ENCODE measurements at regions not wholly inside any gene's neighbourhood (a gene's known extent, or its start where the extent isn't known, plus 50 kb on each side); places are given as distances from the start of the nearest gene placed in this dataset.

DNA sequence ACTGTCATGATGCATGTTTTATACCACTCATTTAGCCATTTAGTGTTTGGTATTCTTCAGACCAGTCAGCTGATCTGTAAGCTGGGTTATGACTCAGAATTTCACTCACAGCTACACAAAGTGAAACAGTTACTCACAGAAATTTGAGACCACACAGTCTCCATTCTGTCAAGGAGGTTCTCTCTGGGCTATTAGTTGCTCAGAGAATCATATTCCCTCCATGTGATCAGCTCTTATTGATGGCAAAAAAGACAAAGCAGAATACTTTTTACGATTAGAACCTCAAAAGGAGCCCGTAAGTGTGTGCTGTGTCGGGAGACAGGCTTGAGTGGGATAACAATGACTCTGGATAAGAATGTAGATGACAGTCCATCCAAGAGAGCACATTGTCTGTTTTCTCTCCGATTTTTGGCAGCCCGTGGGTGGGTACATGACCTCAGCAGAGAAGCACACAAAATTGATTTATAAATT, 277.6 kb upstream of the SORCS1 start:
- DNase-seq (ENCODE audit: low read depth) = peak; percentile 35

DNA sequence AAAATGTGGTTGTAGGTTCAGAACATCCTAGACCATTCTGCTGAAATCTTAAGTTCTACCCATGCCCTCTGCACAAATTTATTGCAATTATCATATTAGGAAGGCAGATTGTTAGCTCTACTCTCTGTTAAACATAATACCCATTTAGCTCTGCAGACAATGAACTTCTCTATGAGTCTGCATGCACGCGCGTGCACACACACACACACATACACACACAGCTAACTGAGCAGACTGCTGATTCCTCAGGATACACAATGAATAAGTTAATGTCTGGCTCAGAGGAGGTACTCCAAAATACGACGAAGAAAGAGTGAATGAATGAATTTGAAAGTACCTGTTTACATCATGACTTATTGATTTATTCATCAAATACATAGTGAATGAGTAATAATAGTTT, 276.2 kb upstream of the SORCS1 start:
- no peak for DNase-seq (ENCODE audit: low read depth)

DNA sequence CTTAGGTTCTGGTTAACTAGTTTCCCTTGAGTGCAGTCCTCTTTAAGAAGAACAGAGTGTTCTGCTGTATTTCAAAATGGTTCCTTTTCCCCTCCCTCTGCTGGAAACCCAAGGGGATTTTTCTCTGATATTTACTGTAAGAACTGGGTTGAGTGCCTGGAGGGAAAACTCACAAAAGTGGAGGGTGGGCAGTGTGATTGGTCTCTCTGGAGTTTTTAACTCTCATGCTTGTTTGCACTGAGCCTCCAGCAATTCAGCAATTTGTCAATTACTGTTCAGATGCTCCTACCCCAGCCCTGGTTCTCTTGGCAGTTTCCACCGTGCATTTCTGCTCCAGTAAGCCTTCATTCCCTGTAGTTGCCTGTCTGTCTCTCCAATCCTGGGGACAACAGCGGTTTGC, 273.4 kb upstream of the SORCS1 start:
- no peak for DNase-seq (ENCODE audit: low read depth)

DNA sequence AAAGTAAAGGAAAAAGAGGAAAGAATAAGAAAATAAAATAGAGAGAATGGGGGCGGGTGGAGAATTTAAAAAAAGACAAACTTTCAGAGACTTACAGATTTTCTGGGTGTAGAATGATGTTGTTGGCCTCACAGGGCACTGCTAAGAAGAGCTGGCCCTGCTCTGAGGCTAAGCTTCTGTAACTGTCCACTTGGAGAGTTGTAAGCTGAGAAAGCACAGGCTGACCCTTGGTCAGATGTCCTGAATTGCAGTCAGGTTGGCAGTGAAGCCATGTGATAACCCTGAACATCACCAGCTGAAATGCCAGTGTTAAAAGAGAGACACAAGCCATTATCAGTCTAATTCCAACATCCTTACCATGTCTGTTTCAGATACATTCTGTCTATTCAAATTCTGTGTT, 272.1 kb upstream of the SORCS1 start:
- DNase-seq (ENCODE audit: low read depth) = no peak

DNA sequence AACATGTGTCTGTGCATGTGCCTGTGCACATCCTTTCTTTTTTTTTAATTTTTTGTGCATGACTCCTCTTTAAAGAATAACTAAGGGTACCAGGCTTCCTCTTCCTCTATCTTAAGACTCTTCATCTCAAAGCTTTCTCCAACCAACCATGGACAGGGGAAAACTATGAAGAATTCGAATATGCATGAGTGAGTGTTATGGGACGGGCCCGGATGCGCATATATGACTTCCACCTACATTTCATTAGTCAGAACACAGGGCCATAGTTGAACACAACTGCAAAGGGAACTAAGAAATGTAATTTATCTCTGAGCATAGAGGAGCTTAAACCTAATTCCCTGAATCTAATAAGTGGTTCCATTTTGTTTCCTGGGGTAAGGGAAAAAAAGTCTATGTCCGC, 270.3 kb upstream of the SORCS1 start:
- no peak for DNase-seq (ENCODE audit: low read depth)

DNA sequence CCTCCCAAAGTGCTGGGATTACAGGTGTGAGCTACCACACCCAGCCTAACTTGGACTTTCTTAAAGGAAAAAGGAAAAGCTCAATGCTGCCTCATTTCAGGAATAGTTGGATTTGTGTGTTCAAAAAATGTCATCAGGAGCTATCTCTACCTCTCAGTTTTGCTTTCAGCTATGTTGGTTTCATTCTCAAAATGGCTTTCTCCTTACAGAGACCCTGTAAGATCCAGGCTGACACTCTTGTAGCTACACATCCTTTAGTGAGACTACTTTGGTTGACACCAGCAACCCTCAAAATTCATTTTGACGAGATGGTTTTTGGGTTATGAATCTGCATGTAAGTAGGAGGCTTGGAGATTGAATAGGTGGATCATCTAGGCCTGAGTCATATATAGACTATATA, 269.7 kb upstream of the SORCS1 start:
- no peak for DNase-seq (ENCODE audit: low read depth)

DNA sequence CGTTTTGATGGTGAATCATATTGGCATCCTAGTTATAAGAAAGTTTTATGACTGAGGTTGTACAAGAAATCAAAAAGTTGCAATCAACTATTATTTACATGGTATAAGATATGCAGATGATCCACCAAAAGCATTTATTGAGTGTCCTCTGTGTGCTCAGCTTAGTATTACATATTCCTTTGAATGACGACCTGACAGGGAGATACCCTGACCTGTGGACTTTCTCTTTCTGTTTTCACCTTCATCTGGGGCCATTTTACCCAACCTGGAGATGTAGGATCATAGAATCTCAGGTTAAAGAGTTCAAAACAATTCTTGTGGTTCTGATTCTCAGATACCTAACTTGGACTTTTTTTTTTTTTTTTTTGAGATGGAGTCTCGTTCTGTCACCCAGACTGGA, 269.1 kb upstream of the SORCS1 start:
- no peak for DNase-seq (ENCODE audit: low read depth)

DNA sequence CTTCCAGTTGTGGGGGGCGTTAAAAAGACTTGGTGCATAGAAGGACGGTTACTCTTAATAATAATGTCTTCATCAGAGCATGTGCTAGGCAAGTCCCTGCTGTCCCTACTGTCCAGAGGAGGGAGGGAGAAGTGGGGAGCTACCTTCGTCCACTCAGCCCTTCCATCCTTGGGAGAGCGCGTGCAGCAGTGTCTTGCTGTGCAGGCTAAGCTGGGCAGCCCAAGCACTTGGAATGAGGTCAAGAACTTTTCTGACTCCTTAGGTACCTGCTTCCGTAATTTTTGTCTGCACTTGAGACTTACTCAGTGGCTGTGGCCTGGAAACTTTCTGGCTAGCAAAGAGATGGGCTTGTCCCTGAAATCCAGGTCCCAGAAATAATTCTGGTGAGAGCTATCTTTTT, 265.9 kb upstream of the SORCS1 start:
- DNase-seq (ENCODE audit: low read depth) = no peak

DNA sequence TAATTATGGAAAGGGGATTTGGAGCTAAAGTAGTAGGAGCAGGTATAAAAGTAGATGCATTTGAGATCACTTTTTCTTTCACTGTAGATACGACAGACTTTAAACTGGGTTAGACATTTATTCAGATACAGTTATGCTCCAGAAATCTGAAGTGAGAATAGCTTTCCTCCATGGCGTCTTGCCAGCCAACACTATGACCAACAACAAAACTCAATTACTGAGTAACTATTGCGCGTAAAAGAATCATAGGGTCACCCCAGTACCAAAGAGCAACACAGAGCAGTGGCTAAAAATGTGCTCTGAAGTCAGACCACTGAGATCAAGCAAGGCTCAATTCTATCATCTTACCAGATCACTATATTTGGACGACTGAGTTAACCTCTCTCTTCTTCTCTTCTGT, 262.5 kb upstream of the SORCS1 start:
- DNase-seq (ENCODE audit: low read depth) = no peak

DNA sequence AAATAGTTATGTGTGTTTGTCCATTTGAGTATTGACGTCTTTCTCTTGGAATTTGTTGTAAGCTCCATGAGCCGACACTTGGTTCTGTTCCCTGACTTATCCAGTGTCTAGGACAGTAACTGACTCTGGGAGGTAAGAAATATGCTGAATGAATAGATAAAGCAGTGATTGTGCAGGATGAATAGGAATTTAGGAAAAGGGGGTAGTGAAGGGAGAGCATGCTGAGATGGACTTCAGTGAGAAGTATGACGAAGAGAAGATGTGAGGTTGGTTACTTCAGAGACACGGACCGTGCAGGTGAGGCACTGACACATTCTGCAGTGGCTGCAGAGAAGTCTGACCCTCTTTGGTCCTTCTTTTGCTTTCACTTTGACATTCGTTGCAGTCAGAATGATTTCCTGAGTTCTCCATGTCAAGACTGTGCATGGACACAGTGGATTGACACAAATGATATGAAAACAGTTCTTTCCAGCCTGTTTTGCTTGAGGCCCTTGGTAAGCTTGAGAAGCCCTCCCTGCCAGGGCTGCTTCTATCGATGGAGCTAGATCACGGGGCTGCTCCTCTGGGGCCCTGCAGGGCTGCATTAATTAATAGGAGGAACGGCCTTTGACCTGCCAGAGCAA, 261.5 kb upstream of the SORCS1 start:
- no peak for DNase-seq (ENCODE audit: low read depth)

DNA sequence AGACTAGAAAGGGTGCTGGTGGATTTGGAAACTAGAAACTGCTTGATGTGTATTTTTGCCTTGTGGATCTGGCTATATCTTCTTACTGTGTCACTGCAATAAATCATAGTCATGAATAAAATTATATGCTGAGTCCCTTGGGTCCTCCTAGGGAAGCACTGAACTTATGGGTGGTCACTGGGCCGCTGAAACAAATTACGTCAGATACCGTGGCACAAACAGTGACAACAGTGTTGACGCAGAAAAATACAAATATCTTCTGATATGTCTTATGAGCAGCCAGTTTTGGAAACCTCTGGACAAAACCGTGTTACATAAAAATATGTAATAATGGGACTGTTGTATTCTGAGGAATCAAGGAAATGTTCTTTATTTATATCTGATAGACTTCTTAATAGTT, 260.1 kb upstream of the SORCS1 start:
- DNase-seq (ENCODE audit: low read depth) = no peak

DNA sequence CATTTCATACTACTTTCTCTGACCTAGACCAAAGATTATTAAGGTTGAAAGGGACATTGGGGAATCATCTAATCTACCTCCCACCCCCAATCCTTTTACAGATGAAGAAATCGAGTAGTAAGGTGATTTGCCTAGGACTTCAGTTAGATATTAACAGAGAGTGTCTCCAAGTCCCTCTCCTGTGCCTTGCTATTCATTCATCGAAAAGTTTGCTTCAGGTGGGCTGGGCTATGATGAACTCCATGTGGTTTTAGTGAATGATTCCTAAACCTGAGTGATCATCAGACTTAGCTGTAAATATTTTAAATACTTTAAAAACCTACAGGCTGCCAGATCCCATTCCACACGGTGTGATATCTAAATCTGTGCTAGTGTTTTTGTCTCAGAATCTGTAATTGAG, 259.4 kb upstream of the SORCS1 start:
- DNase-seq (ENCODE audit: low read depth) = no peak

DNA sequence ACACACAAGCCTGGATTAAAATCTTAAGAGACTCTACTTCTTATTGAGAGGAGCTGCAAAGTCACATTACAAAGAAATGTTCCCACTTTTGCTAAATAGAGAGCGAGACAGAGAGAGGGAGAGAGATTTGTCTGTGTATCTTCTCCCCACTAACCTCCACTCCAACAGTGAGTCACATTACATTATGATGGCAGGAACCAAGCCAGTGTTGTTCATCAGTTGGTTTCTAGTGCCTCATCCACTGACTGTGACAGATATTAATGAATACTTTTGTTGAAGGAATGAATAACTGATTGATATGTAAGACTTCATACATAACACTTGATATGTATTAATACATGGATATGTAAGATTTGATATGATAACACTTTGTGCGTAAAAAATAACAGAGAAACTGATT, 258.2 kb upstream of the SORCS1 start:
- no peak for DNase-seq (ENCODE audit: low read depth)

DNA sequence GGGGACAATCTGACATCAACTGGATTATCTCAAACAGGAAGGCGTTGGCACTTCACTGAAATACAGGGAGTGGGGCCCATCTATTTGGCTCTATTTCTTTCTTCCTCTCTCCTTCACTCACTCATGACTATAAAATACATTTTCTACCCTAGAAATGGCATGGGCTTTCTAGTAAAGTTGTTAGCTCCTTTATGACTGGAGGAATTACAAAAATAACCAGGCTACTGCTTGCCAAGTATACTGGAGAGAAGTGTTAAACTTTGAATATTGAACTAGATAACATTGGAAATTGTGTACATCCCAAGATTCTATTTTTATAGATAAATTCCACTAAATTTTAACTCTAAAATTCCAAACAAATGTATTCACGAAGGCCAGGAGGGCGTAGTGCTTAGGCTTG, 255.7 kb upstream of the SORCS1 start:
- DNase-seq (ENCODE audit: low read depth) = no peak

DNA sequence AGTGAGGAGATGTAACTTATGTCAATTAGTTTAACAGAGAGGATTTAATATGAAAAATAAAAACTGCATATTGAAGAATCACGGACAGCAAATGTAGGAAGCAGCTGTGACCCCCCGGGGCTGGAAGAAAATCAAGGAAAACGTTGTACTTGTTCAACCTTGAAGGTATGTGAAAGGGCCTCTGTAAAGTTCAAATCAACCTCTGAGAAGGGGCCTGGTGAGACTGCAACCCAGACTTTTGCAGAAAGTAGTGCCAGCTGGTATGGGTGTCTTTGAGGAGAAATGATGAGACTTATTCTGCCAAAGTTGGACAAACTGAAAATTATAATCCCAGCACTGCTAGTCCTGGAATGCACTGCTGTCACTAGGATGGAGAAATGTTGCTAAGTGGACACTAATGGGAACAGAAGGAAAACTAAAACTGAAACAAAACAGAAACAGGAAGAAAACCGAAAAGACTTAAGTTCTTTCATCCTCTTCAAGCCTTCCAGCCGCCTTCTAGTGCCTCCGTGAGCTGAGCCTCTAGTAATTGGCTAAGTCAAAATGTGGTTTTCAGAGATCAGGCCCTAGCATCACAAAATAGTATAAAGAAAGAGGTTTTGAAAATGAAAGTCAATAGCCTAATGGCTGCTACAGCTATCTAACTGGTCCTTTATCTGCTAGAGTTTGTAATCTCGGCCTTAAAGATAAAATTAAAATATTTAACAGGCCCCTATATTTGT, 253.7 kb upstream of the SORCS1 start:
- no peak for DNase-seq (ENCODE audit: low read depth)

DNA sequence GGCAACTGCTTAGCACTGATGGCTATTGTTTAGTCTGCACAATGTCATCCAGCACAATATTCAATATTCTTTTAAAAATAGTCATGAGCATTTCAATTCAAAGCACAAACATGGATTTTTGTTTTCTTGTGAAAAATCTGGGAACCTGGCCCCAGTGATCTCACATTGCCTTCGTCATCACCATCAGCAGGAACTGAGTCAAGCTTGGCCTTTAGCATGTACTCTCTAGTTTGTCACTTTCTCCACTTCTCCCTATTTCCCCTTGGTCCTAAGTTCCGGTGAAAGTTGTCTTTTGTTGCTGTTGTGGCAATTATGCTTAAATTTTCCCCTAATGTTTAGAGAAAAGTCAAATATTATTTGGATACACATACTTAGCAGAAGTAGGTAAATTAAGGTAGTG, 252.9 kb upstream of the SORCS1 start:
- no peak for DNase-seq (ENCODE audit: low read depth)

DNA sequence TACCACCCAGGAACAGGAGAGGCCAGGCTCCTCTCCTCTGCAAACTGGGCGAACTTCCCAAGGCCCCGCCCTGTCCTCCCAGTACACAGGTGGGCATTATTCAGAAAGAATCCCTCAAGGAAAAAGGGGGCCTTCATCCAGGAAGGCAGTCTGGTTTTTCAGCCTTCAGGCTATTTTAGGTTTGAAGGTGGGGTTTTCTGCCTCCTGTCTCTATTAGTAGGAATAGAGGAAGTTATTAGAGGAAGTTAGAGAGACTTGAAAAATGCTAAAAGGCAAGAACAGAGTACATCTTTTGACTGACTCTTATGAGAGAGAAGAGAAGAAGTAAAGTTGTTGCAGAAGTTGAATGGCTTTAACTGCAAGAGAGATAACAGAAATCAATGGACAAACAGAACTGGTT, 250.9 kb upstream of the SORCS1 start:
- no peak for DNase-seq (ENCODE audit: low read depth)

DNA sequence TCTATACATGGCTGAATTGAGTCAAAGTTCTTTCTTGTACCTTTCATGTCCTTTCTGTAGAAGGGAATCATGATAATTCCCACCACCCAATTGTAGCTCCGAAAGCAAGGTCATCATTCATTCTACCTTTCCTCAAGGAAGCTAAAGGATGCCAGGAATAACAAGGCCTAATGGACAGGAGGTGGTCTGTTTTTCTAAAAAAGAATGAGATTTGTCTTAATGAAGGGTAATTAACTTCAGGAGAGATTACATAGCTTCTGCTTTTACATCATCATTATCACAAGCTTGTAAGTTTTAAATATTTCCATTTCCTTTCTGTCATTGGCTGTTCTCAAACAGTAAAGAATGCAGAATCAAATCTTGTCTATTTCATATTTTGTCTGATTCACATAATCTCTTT, 249.5 kb upstream of the SORCS1 start:
- DNase-seq (ENCODE audit: low read depth) = no peak

DNA sequence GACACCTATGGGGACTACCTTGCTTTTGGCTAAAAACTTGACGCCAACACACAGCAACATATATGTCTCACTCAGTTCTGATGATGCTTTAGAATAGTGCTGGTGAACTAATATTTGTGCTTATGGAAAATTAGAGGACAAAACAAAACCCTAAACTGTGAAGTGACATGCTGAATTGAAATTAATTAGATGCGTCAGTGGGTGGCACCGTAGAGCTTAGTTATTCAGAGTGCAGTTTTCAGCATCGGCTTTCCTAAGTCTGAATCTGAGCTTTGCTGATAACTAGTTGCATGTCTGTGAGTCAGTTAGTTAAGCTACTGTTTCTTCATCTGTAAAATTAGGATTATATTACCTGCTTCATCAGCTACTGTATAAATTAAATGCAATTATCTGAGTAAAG, 245.0 kb upstream of the SORCS1 start:
- DNase-seq (ENCODE audit: low read depth) = peak; percentile 12

DNA sequence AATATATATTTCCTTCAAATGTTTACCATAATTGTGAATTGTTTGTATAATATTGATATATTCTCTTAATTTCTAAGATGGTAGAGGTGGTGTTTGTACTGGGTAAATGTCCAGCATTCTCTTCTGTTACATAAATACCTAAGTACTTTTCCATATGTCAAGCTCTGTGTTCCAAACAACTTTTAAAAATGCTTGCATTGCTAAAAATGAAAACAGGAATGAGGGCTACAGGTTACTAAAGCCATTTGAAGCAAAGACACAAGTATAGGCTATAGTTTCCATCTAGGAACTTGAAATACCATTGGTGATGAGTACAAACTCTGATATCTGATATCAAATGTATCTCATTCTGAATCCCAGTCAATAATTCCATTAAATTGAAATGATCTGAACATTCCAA, 233.6 kb upstream of the SORCS1 start:
- DNase-seq (ENCODE audit: low read depth) = no peak

DNA sequence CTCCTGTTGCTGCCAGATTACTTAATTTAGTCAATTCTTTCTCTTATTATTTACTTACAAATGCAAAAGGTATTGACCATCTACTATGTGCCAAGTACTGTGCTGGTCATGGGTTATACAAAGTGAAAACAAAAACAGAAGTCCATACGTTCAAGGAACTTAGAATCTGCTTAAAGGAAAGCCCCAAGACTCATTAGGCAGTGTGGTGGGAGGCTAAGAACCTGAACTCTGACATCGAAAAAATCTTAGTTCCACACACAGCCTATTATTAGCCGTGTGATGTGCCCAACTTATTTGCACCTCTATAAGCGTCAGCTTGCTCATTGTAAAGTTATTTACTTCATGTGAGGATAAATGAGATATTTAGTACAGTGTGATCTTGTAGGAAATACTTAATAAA, 227.4 kb upstream of the SORCS1 start:
- DNase-seq (ENCODE audit: low read depth) = no peak

DNA sequence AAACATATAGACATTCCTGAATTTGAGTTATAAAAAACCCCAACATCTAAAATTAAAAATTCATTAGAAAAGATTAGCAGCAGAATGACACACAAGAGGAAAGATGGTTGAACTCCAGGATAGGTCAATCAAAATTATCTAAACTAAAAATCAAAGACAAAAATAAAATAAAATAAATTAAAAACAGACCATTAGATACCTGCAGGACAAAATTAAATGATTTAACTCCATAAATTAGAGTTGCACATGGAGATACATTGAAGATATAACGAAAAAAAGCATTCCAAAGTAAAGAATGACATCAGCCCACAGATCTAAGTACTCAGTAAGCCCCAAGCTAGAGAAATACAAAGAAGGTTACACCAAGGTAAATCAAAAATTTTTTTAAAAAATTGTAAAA, 226.1 kb upstream of the SORCS1 start:
- no peak for DNase-seq (ENCODE audit: low read depth)

DNA sequence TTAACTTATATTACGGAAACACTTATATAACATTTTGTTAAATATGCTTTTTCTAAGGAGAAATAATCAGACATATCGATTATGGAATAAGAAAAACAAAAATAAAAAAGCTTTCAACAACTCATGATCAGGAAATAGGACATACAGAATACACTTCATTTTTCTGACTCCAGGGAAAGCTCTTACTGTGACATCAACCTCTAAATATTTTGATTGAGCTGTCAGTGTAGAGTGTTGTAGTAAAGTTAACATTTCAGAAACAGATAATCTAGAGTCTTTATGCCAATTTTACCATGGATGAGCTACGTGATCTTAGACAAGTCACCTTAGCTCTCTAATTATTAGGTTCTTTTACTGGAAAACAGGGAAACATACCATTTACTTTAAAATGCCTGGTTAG, 218.9 kb upstream of the SORCS1 start:
- no peak for DNase-seq (ENCODE audit: low read depth)

DNA sequence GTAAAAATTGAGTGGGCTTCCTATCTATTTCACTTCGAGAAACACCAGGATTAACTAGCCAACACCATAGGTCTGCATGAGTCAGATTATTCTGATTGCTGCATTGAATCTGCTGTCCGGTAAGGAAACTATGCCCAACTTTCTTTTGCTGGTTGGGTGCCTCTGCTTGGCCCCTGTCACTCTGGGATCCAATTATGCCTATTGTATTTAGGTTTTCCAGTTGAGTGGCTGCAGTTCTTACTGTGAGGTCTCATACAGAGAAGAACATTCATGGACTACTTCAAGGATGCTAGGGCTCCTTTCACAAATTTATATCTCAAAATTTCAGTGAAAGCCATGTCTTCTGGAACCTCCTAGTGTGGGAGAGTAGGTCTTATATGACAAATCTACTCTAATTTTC, 215.1 kb upstream of the SORCS1 start:
- DNase-seq (ENCODE audit: low read depth) = no peak

All from fibroblast of gingiva (primary cell).